GM12878 (cell line): ENCODE measurements at regions not wholly inside any gene's neighbourhood (a gene's known extent, or its start where the extent isn't known, plus 50 kb on each side); places are given as distances from the start of the nearest gene placed in this dataset.

Source experiments
- ATAC-seq: fragments of 200-7000 bp; cut with Tn5 transposase; 3 replicates; pipeline ENCODE4 v1.9.1; 2020; ENCODE audit warnings: mild to moderate bottlenecking, moderate library complexity
- BruUV-seq: library from RNA; stranded (reverse); fragments of 400-500 nt; replicated peaks from 2 replicates; lab custom pipeline; 2021; lab: Mats Ljungman, UMichigan
- CTCF ChIA-PET: fragments of 300-600 bp; sonication (Branson Sonifier 250); formaldehyde crosslinking; extraction: SDS; loops from one replicate; lab custom pipeline; 2021; ENCODE audit warnings: inconsistent platforms; lab: Yijun Ruan, JAX
- POLR2A ChIA-PET: fragments of 350-600 bp; formaldehyde crosslinking; extraction: SDS; loops from one replicate; lab custom pipeline; 2021; ENCODE audit warnings: inconsistent platforms; lab: Charles Lee
- RAD21 ChIA-PET: fragments of 300-600 bp; sonication (Branson Sonifier 250); formaldehyde crosslinking; loops from one replicate; lab custom pipeline; 2023; ENCODE audit warnings: antibody characterized with exemption; ENCODE audit not compliant: unreplicated experiment; lab: Charles Lee
- SMC1A ChIA-PET: fragments of 300-600 bp; sonication (Branson Sonifier 250); formaldehyde crosslinking; loops from one replicate; lab custom pipeline; 2023; ENCODE audit not compliant: unreplicated experiment, uncharacterized antibody; lab: Charles Lee
- DNase-seq: peaks from one replicate; pipeline ENCODE4 v3.0.0-alpha.2; 2011; ENCODE audit warnings: low read depth, low spot score
- FAIRE-seq: peaks from 3 replicates; lab custom pipeline; 2011; peaks lifted over from hg19 to GRCh38; lab: Jason Lieb, UNC
- H2AFZ ChIP-seq: 2 replicates; pipeline ENCODE4 v1.6.0; 2011; ENCODE audit warnings: low read depth, low read length, control low read depth; ENCODE audit not compliant: control insufficient read depth
- H3K27ac ChIP-seq: 2 replicates; pipeline ENCODE4 v1.5.1; 2011; ENCODE audit warnings: control low read depth; ENCODE audit not compliant: control insufficient read depth, insufficient read depth
- H3K27me3 ChIP-seq, 2 experiments: replicated peaks in 1 of 2; 2 replicates each; pipeline versions ENCODE4 v1.6.0 to v1.6.1; 2011; ENCODE audit warnings: low read length in 1 of 2; ENCODE audit not compliant: control insufficient read depth in 2 of 2, insufficient read depth in 2 of 2
- H3K36me3 ChIP-seq, 2 experiments: 2 replicates each; pipeline ENCODE4 v1.5.1; 2011; ENCODE audit warnings: low read length in 1 of 2; ENCODE audit not compliant: control insufficient read depth in 2 of 2, insufficient read depth in 2 of 2
- H3K4me1 ChIP-seq: 2 replicates; pipeline ENCODE4 v1.6.1; 2011; ENCODE audit warnings: mild to moderate bottlenecking, low read length, moderate library complexity, mixed read lengths; ENCODE audit not compliant: control insufficient read depth, insufficient read depth
- H3K4me2 ChIP-seq: 2 replicates; pipeline ENCODE4 v1.6.0; 2011; ENCODE audit warnings: control low read depth; ENCODE audit not compliant: control insufficient read depth, insufficient read depth
- H3K4me3 ChIP-seq: fragments of 200-600 bp; sonication (generic); 2 replicates; pipeline ENCODE4 v1.5.1; 2016
- H3K79me2 ChIP-seq: 2 replicates; pipeline ENCODE4 v1.6.0; 2011; ENCODE audit warnings: low read length; ENCODE audit not compliant: control insufficient read depth, insufficient read depth
- H3K9ac ChIP-seq: 2 replicates; pipeline ENCODE4 v1.8.0; 2011; ENCODE audit warnings: low read length, control low read depth, mixed read lengths; ENCODE audit not compliant: control insufficient read depth, insufficient read depth
- H3K9me3 ChIP-seq: replicated peaks from 3 replicates; pipeline ENCODE4 v1.5.1; 2011; ENCODE audit warnings: mild to moderate bottlenecking, low read length; ENCODE audit not compliant: control insufficient read depth, insufficient read depth
- H4K20me1 ChIP-seq: 2 replicates; pipeline ENCODE4 v1.6.0; 2011; ENCODE audit not compliant: control insufficient read depth, insufficient read depth
- CHD2 ChIP-seq: IDR thresholded peaks from 2 replicates; pipeline ENCODE4 v1.6.1; 2011; ENCODE audit warnings: low read depth, low read length, improper control_type of control experiment, borderline replicate concordance
- CTCF ChIP-seq, 3 experiments: IDR thresholded peaks in 2 of 3; conservative IDR thresholded peaks in 1 of 3; 2 replicates each; pipeline ENCODE4 v1.5.1; 2011; ENCODE audit warnings: low read depth in 3 of 3, low read length in 3 of 3, mild to moderate bottlenecking in 3 of 3, control low read depth in 2 of 3, moderate library complexity in 2 of 3, inconsistent platforms in 1 of 3, mixed read lengths in 1 of 3; ENCODE audit not compliant: control insufficient read depth in 2 of 3, insufficient read depth in 1 of 3; ENCODE audit errors: extremely low read depth in 1 of 3
- GABPA ChIP-seq: IDR thresholded peaks from 2 replicates; pipeline ENCODE4 v1.6.1; 2014; ENCODE audit warnings: antibody characterized with exemption, low read depth, mild to moderate bottlenecking, inconsistent platforms
- GATAD2B ChIP-seq: fragments of 450-650 bp; conservative IDR thresholded peaks from 2 replicates; pipeline ENCODE4 v1.6.1; 2017; ENCODE audit warnings: low read depth, mild to moderate bottlenecking, moderate library complexity
- HSF1 ChIP-seq: fragments of 150-350 bp; IDR thresholded peaks from 2 replicates; pipeline ENCODE4 v1.6.1; 2014; ENCODE audit warnings: mild to moderate bottlenecking, low read depth, low read length
- KLF5 ChIP-seq: fragments of 450-650 bp; IDR thresholded peaks from 2 replicates; pipeline ENCODE4 v1.6.1; 2014; ENCODE audit warnings: mild to moderate bottlenecking; ENCODE audit not compliant: partially characterized antibody
- MTA3 ChIP-seq: IDR thresholded peaks from 2 replicates; pipeline ENCODE4 v1.6.1; 2012; ENCODE audit warnings: low read length, inconsistent platforms, borderline replicate concordance
- NBN ChIP-seq: fragments of 450-650 bp; IDR thresholded peaks from 2 replicates; pipeline ENCODE4 v1.6.1; 2016
- NFIC ChIP-seq: IDR thresholded peaks from 2 replicates; pipeline ENCODE4 v1.6.1; 2012; ENCODE audit warnings: low read depth, mild to moderate bottlenecking, inconsistent platforms, low read length, moderate library complexity
- PAX5 ChIP-seq: IDR thresholded peaks from 2 replicates; pipeline ENCODE4 v1.6.1; 2011; ENCODE audit warnings: low read depth, low read length, borderline replicate concordance
- PML ChIP-seq: IDR thresholded peaks from 2 replicates; pipeline ENCODE4 v1.6.1; 2012; ENCODE audit warnings: low read length, inconsistent platforms
- RCOR1 ChIP-seq: conservative IDR thresholded peaks from 2 replicates; pipeline ENCODE4 v1.6.1; 2012; ENCODE audit warnings: low read depth, low read length, improper control_type of control experiment
- SIX5 ChIP-seq: IDR thresholded peaks from 2 replicates; pipeline ENCODE4 v1.6.1; 2011; ENCODE audit warnings: mild to moderate bottlenecking, low read depth, low read length, moderate library complexity; ENCODE audit not compliant: severe bottlenecking
- SMAD1 ChIP-seq: fragments of 450-650 bp; IDR thresholded peaks from 2 replicates; pipeline ENCODE4 v1.6.1; 2018; ENCODE audit warnings: mild to moderate bottlenecking, low read depth; ENCODE audit not compliant: partially characterized antibody
- SRF ChIP-seq, 2 experiments: IDR thresholded peaks; 2 replicates each; pipeline ENCODE4 v1.6.1; 2011; ENCODE audit warnings: low read depth in 2 of 2, low read length in 2 of 2, mild to moderate bottlenecking in 1 of 2, moderate library complexity in 1 of 2
- ZBTB11 ChIP-seq: fragments of 450-650 bp; formaldehyde crosslinking; IDR thresholded peaks from 2 replicates; pipeline ENCODE4 v1.5.0; 2022; ENCODE audit warnings: mild to moderate bottlenecking, missing genetic modification characterization
- ZNF274 ChIP-seq: IDR thresholded peaks from one replicate; pipeline ENCODE4 v1.8.0; 2011; ENCODE audit not compliant: insufficient read length, insufficient read depth
- WGBS: methylation state at CpG from one replicate; pipeline ENCODE4 v1.1.6; 2016; ENCODE audit warnings: low lambda C conversion rate; ENCODE audit not compliant: insufficient replicate concordance, insufficient coverage; ENCODE audit errors: missing lambda C conversion rate; 5-methylcytosine and 5-hydroxymethylcytosine counted together
- in situ Hi-C: fragments of 300-500 bp; cut with MboI; formaldehyde crosslinking; loops from 9 replicates; pipeline ENCODE4 v1.14.3; 2018; ENCODE audit warnings: mixed read lengths
- intact Hi-C: fragments of 100-400 bp; cut with micrococcal nuclease; formaldehyde crosslinking; loops from one replicate; pipeline ENCODE4 v1.14.2; 2022; ENCODE audit not compliant: unreplicated experiment

GRCh38 chr7:156127166-156128134 lies 315.2 kb upstream of the SHH start:
- H3K27ac ChIP-seq = no peak overlapping the region
- ChIA-PET POLR2A (no interaction called here), SMC1A (no interaction called here), RAD21 (no interaction called here), CTCF (no interaction called here)
- ATAC-seq = no peak
- WGBS = 54% methylated on average over 35 of the region's 35 CpGs
- no peak for FAIRE-seq
- intact Hi-C loops = no loop called here
- TF ChIP-seq GABPA (no peak), RCOR1 (no peak), MTA3 (no peak), CTCF (IDR thresholded peaks at IDR 0.05 in 2 of 3, conservative IDR thresholded peaks at IDR 0.05 in 1 of 3; ENCODE audit: control insufficient read depth in 2 of 3, extremely low read depth in 1 of 3, insufficient read depth in 1 of 3, low read depth in 3 of 3, low read length in 3 of 3) (no peak), CHD2 (no peak), HSF1 (no peak), KLF5 (no peak), NFIC (no peak), SMAD1 (no peak), ZNF274 (no peak), ZBTB11 (no peak), SIX5 (no peak), GATAD2B (no peak), PML (no peak), SRF (IDR thresholded peaks at IDR 0.05; ENCODE audit: low read depth in 2 of 2, low read length in 2 of 2) (no peak), NBN (no peak), PAX5 (no peak)
- H3K4me1 ChIP-seq = no peaks in the 10 kb centered on the region
- H3K4me3 ChIP-seq = no peak overlapping the region
- H3K79me2 ChIP-seq = no peaks in the 10 kb centered on the region
- H4K20me1 ChIP-seq = no peaks in the 10 kb centered on the region
- peaks cover 0 to 2% of the 10 kb centered on the region in 2 experiments; a peak in 1 of 4 replicates for H3K27me3 ChIP-seq
- H3K9ac ChIP-seq = no peak overlapping the region
- H2AFZ ChIP-seq = no peak overlapping the region
- no peaks in the 10 kb centered on the region for H3K9me3 ChIP-seq
- BruUV-seq = no TSS peak
- no peaks in the 10 kb centered on the region for H3K36me3 ChIP-seq
- no peak for DNase-seq
- H3K4me2 ChIP-seq = no peak overlapping the region
- in situ Hi-C loops = no loop called here
